ENCODE measurements at regions not wholly inside any gene's neighbourhood (a gene's known extent, or its start where the extent isn't known, plus 50 kb on each side); places are given as distances from the start of the nearest gene placed in this dataset.

GRCh38 chr2:203650860-203651613 is 55.4 kb upstream of the CD28 start:
- TF ChIP-seq CTCF (IDR thresholded peaks at IDR 0.05; ENCODE audit: insufficient read depth, low read length, poor library complexity, severe bottlenecking): peak; percentile 35
- Histone ChIP-seq H3K36me3 (ENCODE audit: control insufficient read depth, insufficient read depth, low read length) (no peaks in the 10 kb centered on the region), H3K4me3 (ENCODE audit: low read depth, low read length) (no peak overlapping the region), H3K27me3 (ENCODE audit: control insufficient read depth, insufficient read depth, low read length) (no peaks in the 10 kb centered on the region)
- no peak for DNase-seq (ENCODE audit: low read depth)

GRCh38 chr2:203651621-203652020 is 54.8 kb upstream of the CD28 start:
- no peak overlapping the region for H3K4me3 ChIP-seq (ENCODE audit: low read depth, low read length)
- no peak for DNase-seq (ENCODE audit: low read depth)
- no peak for TF ChIP-seq CTCF (IDR thresholded peaks at IDR 0.05; ENCODE audit: insufficient read depth, low read length, poor library complexity, severe bottlenecking)
- no peaks in the 10 kb centered on the region for H3K27me3 ChIP-seq (ENCODE audit: control insufficient read depth, insufficient read depth, low read length)
- H3K36me3 ChIP-seq (ENCODE audit: control insufficient read depth, insufficient read depth, low read length): no peaks in the 10 kb centered on the region

- no peak for TF ChIP-seq CTCF (IDR thresholded peaks at IDR 0.05; ENCODE audit: insufficient read depth, low read length, poor library complexity, severe bottlenecking)
- Histone ChIP-seq H3K27me3 (ENCODE audit: control insufficient read depth, insufficient read depth, low read length) (no peaks in the 10 kb centered on the region), H3K36me3 (ENCODE audit: control insufficient read depth, insufficient read depth, low read length) (no peaks in the 10 kb centered on the region), H3K4me3 (ENCODE audit: low read depth, low read length) (no peak overlapping the region)
- DNase-seq (ENCODE audit: low read depth): no peak
Observed at GRCh38 chr2:203654826-203655225, 51.6 kb upstream of the CD28 start.

GRCh38 chr2:203656522-203657287 is 49.7 kb upstream of the CD28 start:
- DNase-seq (ENCODE audit: low read depth): no peak
- TF ChIP-seq CTCF (IDR thresholded peaks at IDR 0.05; ENCODE audit: insufficient read depth, low read length, poor library complexity, severe bottlenecking): no peak
- Histone ChIP-seq H3K4me3 (ENCODE audit: low read depth, low read length) (no peak overlapping the region), H3K36me3 (ENCODE audit: control insufficient read depth, insufficient read depth, low read length) (no peaks in the 10 kb centered on the region), H3K27me3 (ENCODE audit: control insufficient read depth, insufficient read depth, low read length) (no peaks in the 10 kb centered on the region)

Measured in kidney epithelial cell (primary cell).